ENCODE measurements at regions not wholly inside any gene's neighbourhood (a gene's known extent, or its start where the extent isn't known, plus 50 kb on each side); places are given as distances from the start of the nearest gene placed in this dataset.

GRCh38 chr2:117123362-117123761 is 691.1 kb upstream of the DDX18 start:
- H3K9me3 ChIP-seq (ENCODE audit: low read depth) = no peaks in the 10 kb centered on the region
- no peak overlapping the region for H3K4me2 ChIP-seq (ENCODE audit: unreplicated experiment)
- no peaks in the 10 kb centered on the region for H4K20me1 ChIP-seq (ENCODE audit: insufficient read depth)
- in situ Hi-C loops (cut with MboI) = no loop called here
- no peaks in the 10 kb centered on the region for H3K79me2 ChIP-seq (ENCODE audit: insufficient read depth)
- no peak for TF ChIP-seq EZH2 (IDR thresholded peaks at IDR 0.05; ENCODE audit: insufficient read depth, poor library complexity, severe bottlenecking)
- 18 to 22% methylated on average over 1 of the region's 1 CpG for WGBS, 2 experiments (ENCODE audit: low coverage in 1 of 2, low lambda C conversion rate in 2 of 2, missing lambda C conversion rate in 2 of 2)
- no peak overlapping the region for H3K4me3 ChIP-seq
- H3K27ac ChIP-seq = no peak overlapping the region
- no peaks in the 10 kb centered on the region for H3K9me2 ChIP-seq (ENCODE audit: insufficient read depth)
- no peak overlapping the region for H2AFZ ChIP-seq
- no peak for DNase-seq
- H3K36me3 ChIP-seq (ENCODE audit: low read depth) = no peaks in the 10 kb centered on the region
- H3K4me1 ChIP-seq (ENCODE audit: insufficient read depth) = no peaks in the 10 kb centered on the region
- no peak overlapping the region for H3K9ac ChIP-seq
- no peaks in the 10 kb centered on the region for H3F3A ChIP-seq (ENCODE audit: insufficient read depth)
- H3K27me3 ChIP-seq (replicated peaks; ENCODE audit: insufficient read depth) = no peaks in the 10 kb centered on the region

- DNase-seq = no peak
- no peak for TF ChIP-seq EZH2phosphoT487 (IDR thresholded peaks at IDR 0.05; ENCODE audit: insufficient read depth, low read depth)
- TF ChIP-seq EZH2 (IDR thresholded peaks at IDR 0.05; ENCODE audit: insufficient read depth, poor library complexity, severe bottlenecking) = no peak
- Histone ChIP-seq H3K4me2 (ENCODE audit: unreplicated experiment) (no peak overlapping the region), H3K4me3 (no peak overlapping the region), H3K27ac (no peak overlapping the region), H4K20me1 (ENCODE audit: insufficient read depth) (no peaks in the 10 kb centered on the region), H3F3A (ENCODE audit: insufficient read depth) (no peaks in the 10 kb centered on the region), H3K9me3 (ENCODE audit: low read depth) (no peaks in the 10 kb centered on the region), H3K36me3 (ENCODE audit: low read depth) (no peaks in the 10 kb centered on the region), H3K9me2 (ENCODE audit: insufficient read depth) (no peaks in the 10 kb centered on the region), H3K27me3 (replicated peaks; ENCODE audit: insufficient read depth) (no peaks in the 10 kb centered on the region), H2AFZ (no peak overlapping the region), H3K79me2 (ENCODE audit: insufficient read depth) (no peaks in the 10 kb centered on the region), H3K9ac (no peak overlapping the region), H3K4me1 (ENCODE audit: insufficient read depth) (no peaks in the 10 kb centered on the region)
- 2 to 7% methylated on average over 3 of the region's 3 CpGs for WGBS, 2 experiments (ENCODE audit: low coverage in 1 of 2, low lambda C conversion rate in 2 of 2, missing lambda C conversion rate in 2 of 2)
- in situ Hi-C loops (cut with MboI) = no loop called here
Measured at GRCh38 chr2:117126656-117127055, 687.8 kb upstream of the DDX18 start.

GRCh38 chr2:117127680-117128079 is 686.8 kb upstream of the DDX18 start:
- H3F3A ChIP-seq (ENCODE audit: insufficient read depth) = no peaks in the 10 kb centered on the region
- no peaks in the 10 kb centered on the region for H3K36me3 ChIP-seq (ENCODE audit: low read depth)
- no peaks in the 10 kb centered on the region for H3K27me3 ChIP-seq (replicated peaks; ENCODE audit: insufficient read depth)
- H3K4me2 ChIP-seq (ENCODE audit: unreplicated experiment) = no peak overlapping the region
- TF ChIP-seq EZH2 (IDR thresholded peaks at IDR 0.05; ENCODE audit: insufficient read depth, poor library complexity, severe bottlenecking) (no peak), EZH2phosphoT487 (IDR thresholded peaks at IDR 0.05; ENCODE audit: insufficient read depth, low read depth) (no peak)
- H3K4me1 ChIP-seq (ENCODE audit: insufficient read depth) = no peaks in the 10 kb centered on the region
- no peak overlapping the region for H3K9ac ChIP-seq
- no peaks in the 10 kb centered on the region for H3K9me3 ChIP-seq (ENCODE audit: low read depth)
- no peak overlapping the region for H3K4me3 ChIP-seq
- H3K79me2 ChIP-seq (ENCODE audit: insufficient read depth) = no peaks in the 10 kb centered on the region
- H3K9me2 ChIP-seq (ENCODE audit: insufficient read depth) = no peaks in the 10 kb centered on the region
- DNase-seq = no peak
- no peak overlapping the region for H2AFZ ChIP-seq
- H4K20me1 ChIP-seq (ENCODE audit: insufficient read depth) = no peaks in the 10 kb centered on the region
- in situ Hi-C loops (cut with MboI) = no loop called here
- no peak overlapping the region for H3K27ac ChIP-seq

GRCh38 chr2:117128461-117128860 is 686.0 kb upstream of the DDX18 start:
- H4K20me1 ChIP-seq (ENCODE audit: insufficient read depth) = no peaks in the 10 kb centered on the region
- no peaks in the 10 kb centered on the region for H3K36me3 ChIP-seq (ENCODE audit: low read depth)
- TF ChIP-seq EZH2phosphoT487 (IDR thresholded peaks at IDR 0.05; ENCODE audit: insufficient read depth, low read depth) (no peak), EZH2 (IDR thresholded peaks at IDR 0.05; ENCODE audit: insufficient read depth, poor library complexity, severe bottlenecking) (no peak)
- H3K27ac ChIP-seq = no peak overlapping the region
- no peak for DNase-seq
- H2AFZ ChIP-seq = no peak overlapping the region
- no peaks in the 10 kb centered on the region for H3K79me2 ChIP-seq (ENCODE audit: insufficient read depth)
- H3K4me2 ChIP-seq (ENCODE audit: unreplicated experiment) = no peak overlapping the region
- WGBS, 2 experiments (ENCODE audit: low coverage in 1 of 2, low lambda C conversion rate in 2 of 2, missing lambda C conversion rate in 2 of 2) = 8 to 11% methylated on average over 1 of the region's 1 CpG
- no peak overlapping the region for H3K4me3 ChIP-seq
- H3K9me2 ChIP-seq (ENCODE audit: insufficient read depth) = no peaks in the 10 kb centered on the region
- no peaks in the 10 kb centered on the region for H3F3A ChIP-seq (ENCODE audit: insufficient read depth)
- in situ Hi-C loops (cut with MboI) = no loop called here
- H3K4me1 ChIP-seq (ENCODE audit: insufficient read depth) = no peaks in the 10 kb centered on the region
- H3K9ac ChIP-seq = no peak overlapping the region
- no peaks in the 10 kb centered on the region for H3K27me3 ChIP-seq (replicated peaks; ENCODE audit: insufficient read depth)
- H3K9me3 ChIP-seq (ENCODE audit: low read depth) = no peaks in the 10 kb centered on the region

GRCh38 chr2:117137371-117137770 is 677.1 kb upstream of the DDX18 start:
- Histone ChIP-seq H3K79me2 (ENCODE audit: insufficient read depth) (no peaks in the 10 kb centered on the region), H3K27me3 (replicated peaks; ENCODE audit: insufficient read depth) (no peaks in the 10 kb centered on the region), H3K9me2 (ENCODE audit: insufficient read depth) (no peaks in the 10 kb centered on the region), H3K9me3 (ENCODE audit: low read depth) (peaks cover 3% of the 10 kb centered on the region), H3F3A (ENCODE audit: insufficient read depth) (no peaks in the 10 kb centered on the region), H3K9ac (no peak overlapping the region), H2AFZ (no peak overlapping the region), H3K4me1 (ENCODE audit: insufficient read depth) (no peaks in the 10 kb centered on the region), H3K4me3 (no peak overlapping the region), H3K36me3 (ENCODE audit: low read depth) (no peaks in the 10 kb centered on the region), H3K4me2 (ENCODE audit: unreplicated experiment) (no peak overlapping the region), H3K27ac (no peak overlapping the region), H4K20me1 (ENCODE audit: insufficient read depth) (no peaks in the 10 kb centered on the region)
- in situ Hi-C loops (cut with MboI) = no loop called here
- TF ChIP-seq EZH2phosphoT487 (IDR thresholded peaks at IDR 0.05; ENCODE audit: insufficient read depth, low read depth) (no peak), EZH2 (IDR thresholded peaks at IDR 0.05; ENCODE audit: insufficient read depth, poor library complexity, severe bottlenecking) (no peak)
- WGBS, 2 experiments (ENCODE audit: low coverage in 1 of 2, low lambda C conversion rate in 2 of 2, missing lambda C conversion rate in 2 of 2) = 25 to 38% methylated on average over 2 of the region's 2 CpGs
- DNase-seq = no peak
